ENCODE measurements at regions not wholly inside any gene's neighbourhood (a gene's known extent, or its start where the extent isn't known, plus 50 kb on each side); places are given as distances from the start of the nearest gene placed in this dataset.

DNA sequence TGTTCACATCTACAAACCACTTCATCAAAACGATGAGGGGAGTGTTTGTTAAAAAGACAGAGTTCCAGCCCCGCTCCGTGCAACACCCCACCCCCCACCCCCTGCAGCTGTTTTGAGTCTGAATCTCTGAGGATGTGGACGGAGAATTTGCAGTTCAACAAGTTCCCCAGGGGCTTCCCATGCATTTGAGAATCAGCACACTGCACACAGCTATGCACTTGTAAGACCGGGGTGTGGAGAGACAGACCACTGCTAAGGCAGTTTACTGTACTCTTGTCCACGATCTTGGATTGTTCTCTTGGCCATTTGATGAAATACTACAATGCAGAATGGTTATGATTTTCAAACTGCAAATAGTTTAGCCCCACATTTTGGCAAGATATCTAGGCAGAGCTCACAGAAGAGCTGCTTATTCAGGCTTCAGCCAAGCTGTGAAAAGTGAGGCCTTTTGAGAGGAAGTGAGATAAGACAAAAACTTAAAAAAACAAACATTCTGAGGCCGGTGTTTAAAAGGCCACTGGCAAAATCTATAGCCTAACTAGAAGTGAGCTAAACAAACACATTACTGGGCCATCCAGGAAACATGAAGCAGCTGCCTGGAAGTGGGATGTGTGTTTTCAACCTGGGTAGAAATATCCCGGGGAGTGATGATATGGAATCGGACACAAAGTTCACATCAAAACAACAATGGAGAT lies 308.2 kb upstream of the ADAMTS9 start:
- DNase-seq = no peak
- Histone ChIP-seq H2AFZ (ENCODE audit: low read length) (no peak overlapping the region), H3K27me3 (ENCODE audit: low read length) (no peaks in the 10 kb centered on the region), H3K9me3 (ENCODE audit: low read length) (no peaks in the 10 kb centered on the region), H3K79me2 (ENCODE audit: low read length) (no peaks in the 10 kb centered on the region), H3K36me3 (ENCODE audit: insufficient read depth, low read length) (no peaks in the 10 kb centered on the region), H3K4me2 (ENCODE audit: low read depth, low read length, poor library complexity, severe bottlenecking) (no peak overlapping the region), H3K9ac (ENCODE audit: low read length) (no peak overlapping the region), H3K4me3 (ENCODE audit: low read length) (no peak overlapping the region), H3K27ac (ENCODE audit: low read length) (no peak overlapping the region), H3K9me2 (replicated peaks; ENCODE audit: insufficient read depth, low read length) (no peaks in the 10 kb centered on the region), H4K20me1 (ENCODE audit: insufficient read depth, low read depth, low read length) (no peaks in the 10 kb centered on the region), H3K4me1 (ENCODE audit: low read length) (no peaks in the 10 kb centered on the region)

DNA sequence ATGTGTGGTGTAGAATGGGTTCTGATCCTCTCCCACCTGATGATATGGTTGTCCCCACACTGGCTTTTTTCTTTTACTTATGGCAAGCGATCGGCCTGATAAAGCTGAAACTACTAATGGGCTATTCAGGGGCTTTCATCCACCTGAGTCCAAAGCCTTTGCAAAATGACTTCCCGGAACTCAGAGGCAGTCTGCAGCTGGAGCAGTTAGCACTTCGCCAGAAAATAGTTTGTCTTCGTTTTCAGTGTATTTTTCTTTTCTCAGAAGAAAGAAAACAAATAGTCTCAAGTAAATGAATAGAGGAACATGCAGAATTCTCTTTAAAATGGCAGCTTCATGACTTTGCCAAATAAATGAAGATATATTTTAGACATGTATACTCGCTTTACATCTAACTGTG lies 306.0 kb upstream of the ADAMTS9 start:
- no peaks in the 10 kb centered on the region for H4K20me1 ChIP-seq (ENCODE audit: insufficient read depth, low read depth, low read length)
- DNase-seq = no peak
- H3K4me3 ChIP-seq (ENCODE audit: low read length) = no peak overlapping the region
- H3K27ac ChIP-seq (ENCODE audit: low read length) = no peak overlapping the region
- no peaks in the 10 kb centered on the region for H3K27me3 ChIP-seq (ENCODE audit: low read length)
- no peak overlapping the region for H2AFZ ChIP-seq (ENCODE audit: low read length)
- H3K9ac ChIP-seq (ENCODE audit: low read length) = no peak overlapping the region
- no peaks in the 10 kb centered on the region for H3K9me2 ChIP-seq (replicated peaks; ENCODE audit: insufficient read depth, low read length)
- H3K9me3 ChIP-seq (ENCODE audit: low read length) = no peaks in the 10 kb centered on the region
- H3K36me3 ChIP-seq (ENCODE audit: insufficient read depth, low read length) = no peaks in the 10 kb centered on the region
- H3K4me1 ChIP-seq (ENCODE audit: low read length) = no peaks in the 10 kb centered on the region
- no peaks in the 10 kb centered on the region for H3K79me2 ChIP-seq (ENCODE audit: low read length)
- no peak overlapping the region for H3K4me2 ChIP-seq (ENCODE audit: low read depth, low read length, poor library complexity, severe bottlenecking)

DNA sequence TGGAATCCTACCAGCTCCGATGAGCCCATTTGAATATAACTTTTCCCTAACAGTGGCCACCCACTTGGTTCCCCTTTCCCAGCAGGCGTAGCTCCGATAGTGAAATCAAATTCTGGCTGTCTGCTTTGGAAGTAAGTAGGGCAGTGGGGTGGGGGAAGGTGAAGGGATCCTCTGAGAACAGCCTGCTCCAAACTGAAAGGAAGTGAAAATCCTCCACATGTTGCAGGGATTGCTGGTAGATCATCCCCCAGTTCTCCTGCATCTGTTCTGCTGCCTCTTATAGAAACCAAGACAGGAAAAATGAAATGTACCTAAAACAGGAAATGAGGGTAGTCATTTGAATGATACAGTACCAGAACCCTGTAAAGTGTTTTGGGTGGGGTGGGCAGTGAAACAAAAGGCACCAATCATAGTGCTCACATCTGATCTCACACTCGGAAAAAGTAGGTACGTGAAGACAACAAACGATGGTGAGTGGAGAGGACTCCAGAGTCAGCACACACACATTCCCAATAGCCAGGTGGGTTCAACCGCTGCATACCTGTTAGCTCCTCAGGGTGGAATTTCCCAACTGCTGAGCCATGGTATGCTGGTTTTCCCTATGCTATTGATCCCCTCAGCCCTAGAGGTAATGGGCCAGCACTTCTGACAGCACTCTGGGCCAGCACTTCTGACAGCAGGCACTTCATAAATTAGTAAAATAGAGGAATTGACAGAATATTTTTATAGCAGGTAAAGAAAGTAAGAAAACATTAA lies 304.9 kb upstream of the ADAMTS9 start:
- H3K36me3 ChIP-seq (ENCODE audit: insufficient read depth, low read length) = no peaks in the 10 kb centered on the region

DNA sequence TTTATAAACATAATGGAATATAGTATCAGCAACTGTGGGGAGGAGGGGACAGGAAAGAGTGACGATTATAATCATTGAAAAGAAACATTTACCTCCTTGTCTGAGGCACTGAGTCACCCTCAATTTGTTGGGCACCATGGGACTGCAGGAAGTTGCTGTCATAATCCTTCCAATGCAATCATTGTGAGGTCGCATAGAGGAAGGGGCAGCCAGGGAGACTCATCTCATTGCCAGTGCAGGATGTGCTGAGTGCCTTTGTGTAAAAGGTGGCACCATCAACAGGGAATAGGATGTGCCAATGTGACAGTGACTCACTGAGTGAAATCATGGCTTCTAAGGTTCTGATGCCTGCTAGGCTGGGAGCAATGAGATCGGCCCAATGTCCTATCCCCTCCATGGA lies 300.4 kb upstream of the ADAMTS9 start:
- H3K4me1 ChIP-seq (ENCODE audit: low read length) = no peaks in the 10 kb centered on the region
- H3K4me2 ChIP-seq (ENCODE audit: low read depth, low read length, poor library complexity, severe bottlenecking) = no peak overlapping the region
- H3K79me2 ChIP-seq (ENCODE audit: low read length) = no peaks in the 10 kb centered on the region
- DNase-seq = no peak
- H3K27ac ChIP-seq (ENCODE audit: low read length) = no peak overlapping the region
- no peaks in the 10 kb centered on the region for H3K36me3 ChIP-seq (ENCODE audit: insufficient read depth, low read length)
- H4K20me1 ChIP-seq (ENCODE audit: insufficient read depth, low read depth, low read length) = no peaks in the 10 kb centered on the region
- H3K9ac ChIP-seq (ENCODE audit: low read length) = no peak overlapping the region
- H3K9me3 ChIP-seq (ENCODE audit: low read length) = no peaks in the 10 kb centered on the region
- H3K4me3 ChIP-seq (ENCODE audit: low read length) = no peak overlapping the region
- no peak overlapping the region for H2AFZ ChIP-seq (ENCODE audit: low read length)
- no peaks in the 10 kb centered on the region for H3K27me3 ChIP-seq (ENCODE audit: low read length)
- no peaks in the 10 kb centered on the region for H3K9me2 ChIP-seq (replicated peaks; ENCODE audit: insufficient read depth, low read length)

More for the DNA sequence above, 304.9 kb upstream of the ADAMTS9 start:
- Histone ChIP-seq H3K4me1 (ENCODE audit: low read length) (no peaks in the 10 kb centered on the region), H2AFZ (ENCODE audit: low read length) (no peak overlapping the region), H3K4me2 (ENCODE audit: low read depth, low read length, poor library complexity, severe bottlenecking) (no peak overlapping the region), H3K9me2 (replicated peaks; ENCODE audit: insufficient read depth, low read length) (no peaks in the 10 kb centered on the region), H4K20me1 (ENCODE audit: insufficient read depth, low read depth, low read length) (no peaks in the 10 kb centered on the region), H3K9me3 (ENCODE audit: low read length) (no peaks in the 10 kb centered on the region), H3K4me3 (ENCODE audit: low read length) (no peak overlapping the region), H3K9ac (ENCODE audit: low read length) (no peak overlapping the region), H3K27me3 (ENCODE audit: low read length) (no peaks in the 10 kb centered on the region), H3K27ac (ENCODE audit: low read length) (no peak overlapping the region), H3K79me2 (ENCODE audit: low read length) (no peaks in the 10 kb centered on the region)
- no peak for DNase-seq

DNA sequence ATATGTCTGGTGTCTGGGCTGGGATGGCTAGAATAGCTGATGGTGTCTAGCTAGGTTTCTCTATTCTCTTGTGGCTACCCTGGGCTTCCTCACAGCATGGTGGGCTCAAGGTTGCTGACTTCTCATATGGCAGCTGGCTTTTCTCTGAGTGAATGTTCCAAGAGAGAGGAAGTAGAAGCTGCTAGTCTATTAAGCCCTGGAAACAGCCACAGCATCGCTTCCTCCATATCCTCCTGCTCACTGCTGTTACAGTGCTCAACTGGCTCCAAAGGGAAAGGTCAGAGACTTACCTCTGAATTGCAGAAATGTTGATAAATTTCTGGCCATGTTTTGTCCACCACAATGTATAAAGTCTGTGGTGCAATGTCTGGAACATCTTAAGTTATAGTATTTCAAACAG lies 299.9 kb upstream of the ADAMTS9 start:
- H3K9me3 ChIP-seq (ENCODE audit: low read length) = no peaks in the 10 kb centered on the region
- H3K27ac ChIP-seq (ENCODE audit: low read length) = no peak overlapping the region
- H3K9me2 ChIP-seq (replicated peaks; ENCODE audit: insufficient read depth, low read length) = no peaks in the 10 kb centered on the region
- no peak for DNase-seq
- no peak overlapping the region for H3K4me2 ChIP-seq (ENCODE audit: low read depth, low read length, poor library complexity, severe bottlenecking)
- no peaks in the 10 kb centered on the region for H3K4me1 ChIP-seq (ENCODE audit: low read length)
- no peaks in the 10 kb centered on the region for H4K20me1 ChIP-seq (ENCODE audit: insufficient read depth, low read depth, low read length)
- no peak overlapping the region for H2AFZ ChIP-seq (ENCODE audit: low read length)
- H3K36me3 ChIP-seq (ENCODE audit: insufficient read depth, low read length) = no peaks in the 10 kb centered on the region
- H3K4me3 ChIP-seq (ENCODE audit: low read length) = no peak overlapping the region
- no peaks in the 10 kb centered on the region for H3K27me3 ChIP-seq (ENCODE audit: low read length)
- H3K79me2 ChIP-seq (ENCODE audit: low read length) = no peaks in the 10 kb centered on the region
- no peak overlapping the region for H3K9ac ChIP-seq (ENCODE audit: low read length)

- no peaks in the 10 kb centered on the region for H3K9me2 ChIP-seq (replicated peaks; ENCODE audit: insufficient read depth, low read length)
- H3K36me3 ChIP-seq (ENCODE audit: insufficient read depth, low read length) = no peaks in the 10 kb centered on the region
- H3K4me3 ChIP-seq (ENCODE audit: low read length) = no peak overlapping the region
- H3K9ac ChIP-seq (ENCODE audit: low read length) = no peak overlapping the region
- H3K4me1 ChIP-seq (ENCODE audit: low read length) = no peaks in the 10 kb centered on the region
- DNase-seq = no peak
- H4K20me1 ChIP-seq (ENCODE audit: insufficient read depth, low read depth, low read length) = no peaks in the 10 kb centered on the region
- no peaks in the 10 kb centered on the region for H3K79me2 ChIP-seq (ENCODE audit: low read length)
- no peaks in the 10 kb centered on the region for H3K27me3 ChIP-seq (ENCODE audit: low read length)
- H3K9me3 ChIP-seq (ENCODE audit: low read length) = no peaks in the 10 kb centered on the region
- no peak overlapping the region for H3K27ac ChIP-seq (ENCODE audit: low read length)
- H2AFZ ChIP-seq (ENCODE audit: low read length) = no peak overlapping the region
- no peak overlapping the region for H3K4me2 ChIP-seq (ENCODE audit: low read depth, low read length, poor library complexity, severe bottlenecking)
These were observed 297.3 kb upstream of the ADAMTS9 start for GRCh38 chr3:64985072-64985471.

- H2AFZ ChIP-seq (ENCODE audit: low read length) = no peak overlapping the region
- no peaks in the 10 kb centered on the region for H3K9me3 ChIP-seq (ENCODE audit: low read length)
- H3K36me3 ChIP-seq (ENCODE audit: insufficient read depth, low read length) = no peaks in the 10 kb centered on the region
- H3K4me2 ChIP-seq (ENCODE audit: low read depth, low read length, poor library complexity, severe bottlenecking) = no peak overlapping the region
- no peak overlapping the region for H3K4me3 ChIP-seq (ENCODE audit: low read length)
- no peaks in the 10 kb centered on the region for H3K27me3 ChIP-seq (ENCODE audit: low read length)
- no peak for DNase-seq
- H3K9me2 ChIP-seq (replicated peaks; ENCODE audit: insufficient read depth, low read length) = no peaks in the 10 kb centered on the region
- H3K27ac ChIP-seq (ENCODE audit: low read length) = no peak overlapping the region
- no peak overlapping the region for H3K9ac ChIP-seq (ENCODE audit: low read length)
- no peaks in the 10 kb centered on the region for H3K79me2 ChIP-seq (ENCODE audit: low read length)
- H4K20me1 ChIP-seq (ENCODE audit: insufficient read depth, low read depth, low read length) = no peaks in the 10 kb centered on the region
- no peaks in the 10 kb centered on the region for H3K4me1 ChIP-seq (ENCODE audit: low read length)
These were observed 296.0 kb upstream of the ADAMTS9 start for GRCh38 chr3:64983583-64984359.
